NCI-H128 (cell line): ENCODE measurements at regions not wholly inside any gene's neighbourhood (a gene's known extent, or its start where the extent isn't known, plus 50 kb on each side); places are given as distances from the start of the nearest gene placed in this dataset.

Source experiments
- DNase-seq: peaks from one replicate; lab custom pipeline; 2025; ENCODE audit not compliant: unreplicated experiment; lab: John Stamatoyannopoulos, UW

- no peak for DNase-seq
Observed at GRCh38 chr4:177687117-177687516, 244.9 kb upstream of the AGA start.

DNA sequence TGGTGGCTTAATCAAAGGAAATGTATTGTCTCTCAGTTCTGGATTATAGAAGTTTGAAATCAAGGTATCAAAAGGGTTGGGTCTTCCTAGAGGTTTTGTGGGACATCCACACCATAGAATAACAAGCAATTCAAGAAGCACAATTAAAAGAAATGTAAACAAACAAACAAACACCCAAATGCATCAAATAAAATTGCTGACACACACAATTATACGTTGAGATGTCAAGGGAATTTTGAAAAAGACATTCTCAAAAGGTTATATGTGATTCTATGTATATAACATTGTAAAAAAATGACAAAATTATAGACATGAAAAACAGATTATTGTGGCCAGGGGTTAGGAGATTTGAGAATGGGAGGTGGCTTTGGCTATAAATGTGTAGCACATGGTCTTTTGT lies 250.7 kb upstream of the AGA start:
- DNase-seq: no peak

DNA sequence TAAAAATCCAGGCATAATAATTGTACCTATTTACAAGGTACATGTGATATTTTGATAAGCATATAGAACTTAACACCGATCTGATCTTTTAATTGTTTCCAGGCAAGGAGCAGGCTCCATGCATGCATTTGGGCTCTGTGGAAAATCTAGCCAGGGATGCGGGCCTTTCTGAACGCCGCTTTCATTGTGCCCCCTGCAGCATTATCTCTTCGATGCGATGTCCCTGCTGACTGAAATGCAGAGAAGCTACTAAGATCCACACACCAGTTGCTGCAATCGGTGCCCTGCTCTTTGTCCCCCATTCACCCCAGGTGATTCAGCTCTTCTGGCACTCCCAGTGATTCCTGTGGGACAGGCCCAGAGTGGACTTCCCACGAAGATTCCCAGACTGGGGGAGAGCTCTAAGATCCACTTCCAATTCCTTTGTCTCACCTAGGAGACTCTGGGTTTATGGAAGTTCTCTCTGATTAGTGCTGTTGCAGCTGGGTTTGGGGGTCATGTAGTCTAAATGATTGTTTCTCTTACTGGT lies 254.3 kb upstream of the AGA start:
- no peak for DNase-seq

DNA sequence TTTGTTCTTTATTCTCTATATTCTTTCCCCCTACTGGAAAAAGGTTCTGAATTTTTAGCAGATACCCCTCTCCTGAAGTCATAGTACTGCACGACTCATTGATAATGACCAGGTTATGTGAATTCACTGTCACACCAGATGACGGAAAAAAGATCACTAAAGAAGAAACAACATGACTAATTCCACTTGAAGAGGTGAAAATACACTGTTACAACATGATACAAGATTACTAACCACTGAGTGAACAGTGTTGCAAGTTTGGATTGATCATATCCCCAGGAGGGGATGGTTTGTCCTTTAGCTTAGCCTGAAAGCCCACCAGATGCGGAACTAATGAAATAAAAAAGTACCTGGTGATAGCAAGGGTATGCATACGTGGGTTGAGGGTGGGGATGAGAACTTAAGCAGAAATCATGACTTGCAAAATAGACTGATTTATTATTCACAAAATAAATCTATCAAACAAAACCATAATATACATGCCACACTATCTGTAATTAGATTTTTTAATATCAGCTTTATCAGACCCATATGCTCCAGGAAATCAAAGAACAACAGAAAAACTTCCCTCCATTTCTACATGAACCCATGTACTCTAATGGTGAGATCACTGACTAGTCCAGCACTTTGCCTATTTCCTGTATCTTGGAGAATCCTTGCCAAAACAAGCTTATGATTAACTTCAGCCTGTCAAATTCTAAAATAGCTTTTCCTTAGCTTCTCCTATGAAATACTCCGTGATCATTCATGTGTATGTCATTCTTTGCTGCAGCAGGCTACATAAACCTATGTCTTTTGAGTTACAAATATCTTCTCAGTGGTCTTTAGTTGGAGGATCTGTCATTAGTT lies 257.4 kb upstream of the AGA start:
- no peak for DNase-seq

DNA sequence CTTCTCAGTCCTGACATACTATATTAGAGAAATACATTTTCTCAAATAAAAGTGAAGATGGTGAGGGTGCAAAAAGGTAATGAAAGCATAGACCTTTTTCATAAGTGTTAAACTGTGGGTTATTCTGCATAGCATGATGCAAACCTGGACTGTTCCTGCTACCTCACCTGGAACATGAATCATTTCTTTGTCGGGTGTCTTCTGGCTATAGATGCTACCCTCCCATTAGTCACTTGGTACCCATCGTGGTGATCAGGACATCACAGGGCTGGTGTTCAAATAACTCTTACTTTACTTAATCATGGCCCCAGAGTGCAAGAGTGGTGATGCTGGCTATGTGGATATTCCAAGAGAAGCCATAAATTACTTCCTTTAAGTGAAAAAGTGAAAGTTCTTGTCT lies 264.7 kb upstream of the AGA start:
- no peak for DNase-seq

GRCh38 chr4:177713454-177713853 lies 271.2 kb upstream of the AGA start:
- DNase-seq: no peak

DNA sequence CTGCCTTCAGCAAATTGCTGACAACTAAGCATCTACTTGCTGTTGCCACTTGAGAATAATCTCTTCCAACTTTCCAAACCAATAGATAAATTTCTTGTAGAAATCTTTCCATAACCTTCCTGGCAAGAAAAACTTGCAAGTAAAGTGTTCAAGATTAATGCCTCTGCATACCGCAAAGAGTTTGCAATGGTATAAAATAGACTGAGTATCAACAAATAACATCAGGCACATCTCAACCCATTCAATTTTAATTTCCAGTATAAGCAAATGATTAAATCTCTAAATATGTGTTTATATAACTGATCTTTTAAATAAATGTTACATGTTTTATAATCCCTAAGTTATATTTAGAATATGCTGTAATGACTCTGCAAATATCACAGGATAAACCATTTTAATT lies 275.2 kb upstream of the AGA start:
- DNase-seq: no peak

DNA sequence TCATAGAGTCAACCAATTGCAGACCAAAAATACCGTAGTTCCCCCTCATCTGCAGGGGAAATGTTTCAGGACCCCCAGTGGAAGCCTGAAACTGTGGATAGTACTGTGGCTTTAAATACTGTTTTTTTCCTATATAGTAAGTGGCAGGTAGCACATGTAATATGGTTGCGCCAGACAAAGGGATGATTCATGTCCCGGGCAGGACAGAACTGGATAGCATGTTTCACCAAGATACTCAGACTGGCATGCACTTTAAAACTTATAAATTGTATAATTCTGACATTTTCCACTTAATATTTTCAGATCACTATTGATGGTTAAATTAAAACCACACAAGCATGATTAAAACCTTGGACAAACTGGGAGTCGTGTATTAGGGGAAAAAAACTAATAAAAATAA lies 276.3 kb upstream of the AGA start:
- DNase-seq: no peak

DNA sequence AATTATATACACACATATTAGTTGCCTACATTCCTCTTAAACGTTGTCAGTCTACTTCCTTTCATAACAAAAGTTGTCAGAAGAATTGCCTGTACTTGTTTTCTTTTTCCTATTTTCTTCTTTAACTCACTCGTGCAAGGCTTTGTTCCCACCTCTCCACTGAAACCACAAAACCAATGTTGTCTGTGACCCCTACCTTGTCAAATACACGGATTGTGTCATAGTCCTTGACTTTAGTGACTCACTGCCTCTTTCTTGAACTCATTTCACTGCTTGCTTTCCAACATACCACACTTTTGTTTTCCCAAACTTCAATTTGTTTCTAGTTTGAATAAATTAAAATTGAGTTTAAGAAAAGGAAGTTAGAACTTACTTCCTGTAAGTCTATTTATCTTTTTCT lies 283.9 kb upstream of the AGA start:
- no peak for DNase-seq

- no peak for DNase-seq
Observed at GRCh38 chr4:177728361-177729152, 286.3 kb upstream of the AGA start.

- DNase-seq: no peak
Observed at GRCh38 chr4:177729681-177730080, 287.4 kb upstream of the AGA start.

GRCh38 chr4:177737387-177737940 lies 295.2 kb upstream of the AGA start:
- no peak for DNase-seq

- no peak for DNase-seq
Observed at GRCh38 chr4:177740563-177740962, 298.3 kb upstream of the AGA start.

- DNase-seq: no peak
Observed at GRCh38 chr4:177759729-177760128, 317.5 kb upstream of the AGA start.

DNA sequence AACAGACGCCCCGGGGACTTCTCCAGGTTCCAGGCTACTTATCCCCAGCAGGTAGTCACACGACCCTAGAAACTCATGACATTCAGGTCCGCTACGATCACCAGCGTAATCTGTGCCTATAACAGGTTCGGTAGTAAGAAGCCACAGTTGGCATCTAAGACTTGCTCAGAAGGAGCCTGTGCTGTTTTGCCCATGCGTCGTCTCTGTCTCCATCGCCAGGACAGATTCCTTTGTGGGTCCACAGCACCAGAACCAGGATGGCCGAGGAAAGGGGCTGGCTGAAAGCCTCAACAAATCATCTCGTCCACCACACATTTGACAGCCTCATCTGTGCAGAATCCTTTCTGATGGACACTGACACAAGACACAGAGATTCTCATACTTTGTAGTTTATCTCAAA lies 319.5 kb upstream of the AGA start:
- no peak for DNase-seq

GRCh38 chr4:177769155-177769554 lies 326.9 kb upstream of the AGA start:
- DNase-seq: no peak

GRCh38 chr4:177770776-177771175 lies 328.5 kb upstream of the AGA start:
- DNase-seq: no peak

DNA sequence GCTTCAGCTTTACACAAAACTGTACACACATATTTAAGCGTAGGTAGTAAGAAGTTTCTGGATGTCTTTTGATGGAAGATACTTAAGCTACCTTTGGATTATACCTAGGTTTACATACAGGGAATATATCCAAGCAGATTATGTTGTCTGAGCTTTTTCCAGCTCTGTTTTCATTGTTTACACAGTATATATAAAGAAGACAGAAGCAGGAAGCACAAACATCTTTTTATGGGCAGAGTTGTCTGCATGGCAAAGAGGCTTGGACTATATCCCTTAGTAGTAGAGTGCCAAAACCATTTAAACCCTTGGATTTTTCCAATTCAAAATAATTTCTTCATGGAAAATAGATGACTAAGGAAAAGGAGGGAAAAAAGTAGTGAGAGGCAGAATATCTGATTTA lies 329.4 kb upstream of the AGA start:
- DNase-seq: no peak

DNA sequence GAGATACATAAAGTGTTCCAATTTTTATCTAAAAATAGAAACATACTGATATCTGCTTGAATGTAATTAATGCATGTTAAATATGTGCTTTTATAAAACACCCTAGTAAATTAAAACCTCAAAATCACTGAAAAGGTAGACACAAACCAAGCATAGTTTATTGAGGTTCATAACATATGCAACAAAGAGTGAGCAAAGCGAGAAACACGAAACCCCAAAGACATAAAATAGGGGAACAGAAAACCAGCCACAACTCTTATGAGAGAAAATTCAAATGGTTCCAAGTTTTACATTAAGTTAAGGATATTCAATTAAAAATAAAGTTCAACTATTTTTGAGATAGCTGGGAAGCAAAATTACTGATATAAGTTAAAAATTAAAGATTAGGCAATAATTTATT lies 336.4 kb upstream of the AGA start:
- DNase-seq: no peak

DNA sequence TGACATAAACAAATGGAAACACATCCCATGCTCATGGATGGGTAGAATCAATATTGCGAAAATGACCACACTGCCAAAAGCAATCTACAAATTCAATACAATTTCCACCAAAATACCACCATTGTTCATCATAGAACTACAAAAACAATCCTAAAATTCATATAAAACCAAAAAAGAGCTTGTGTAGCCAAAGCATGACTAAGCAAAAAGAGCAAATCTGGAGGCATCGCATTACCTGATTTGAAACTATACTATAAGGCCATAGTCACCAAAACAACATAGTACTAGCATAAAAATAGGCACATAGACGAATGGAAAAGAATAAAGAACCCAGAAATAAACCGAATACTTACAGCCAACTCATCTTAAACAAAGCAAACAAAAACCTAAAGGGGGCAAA lies 342.8 kb upstream of the AGA start:
- DNase-seq: no peak

DNA sequence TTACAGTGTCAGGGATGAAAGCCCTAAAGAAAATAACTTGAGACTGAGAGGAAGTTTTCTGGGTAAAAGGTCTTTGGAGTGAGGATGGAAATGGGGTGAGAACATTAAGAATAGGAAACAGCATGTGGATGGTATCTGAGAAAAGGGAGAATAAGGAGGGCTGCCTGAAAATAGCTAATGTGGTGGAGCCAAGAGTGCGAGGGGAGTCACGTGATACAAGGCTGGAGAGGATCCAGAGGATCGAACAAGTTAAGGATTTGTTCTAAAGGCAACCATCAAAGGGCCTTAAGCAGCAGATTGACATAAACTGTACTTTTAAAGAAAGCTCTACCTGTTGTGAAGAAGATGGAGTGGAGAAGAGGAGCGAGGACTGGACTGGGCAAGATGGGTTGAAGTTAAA lies 347.4 kb upstream of the AGA start:
- no peak for DNase-seq

DNA sequence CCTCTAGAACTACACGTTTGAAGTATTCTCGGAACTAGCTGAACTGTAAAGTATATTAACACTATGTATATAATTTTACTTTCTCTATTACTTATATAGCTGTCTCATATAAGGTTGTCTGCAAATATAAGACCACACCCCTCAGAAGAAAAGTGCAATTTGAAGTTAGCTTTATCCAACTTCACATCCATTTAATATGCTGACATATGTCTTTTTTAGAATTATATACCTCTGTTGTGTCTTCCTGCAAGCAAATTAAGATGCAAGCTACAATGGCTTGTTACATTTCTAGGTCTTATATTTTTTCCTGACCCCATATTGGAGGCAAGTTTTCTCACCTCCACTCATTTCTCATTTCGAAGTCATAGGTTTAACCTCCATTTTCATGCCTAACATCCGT lies 349.0 kb upstream of the AGA start:
- no peak for DNase-seq
